HL-60 (cell line): ENCODE measurements at regions not wholly inside any gene's neighbourhood (a gene's known extent, or its start where the extent isn't known, plus 50 kb on each side); places are given as distances from the start of the nearest gene placed in this dataset.

Source experiments
- DNase-seq, 2 experiments: peaks; one replicate each; pipeline ENCODE4 v3.0.0-alpha.2; 2010 to 2020; ENCODE audit warnings: low read depth in 1 of 2, low spot score in 1 of 2
- H3K27ac ChIP-seq: fragments of 250-450 bp; sonication (Bioruptor Pico); replicated peaks from 2 replicates; pipeline ENCODE4 v1.5.1; 2020; ENCODE audit warnings: mild to moderate bottlenecking, moderate library complexity
- H3K27me3 ChIP-seq: fragments of 250-450 bp; sonication (Bioruptor Pico); 2 replicates; pipeline ENCODE4 v1.5.1; 2021; ENCODE audit warnings: mild to moderate bottlenecking, moderate library complexity; ENCODE audit not compliant: insufficient read depth, poor library complexity, severe bottlenecking
- H3K4me3 ChIP-seq: replicated peaks from 2 replicates; pipeline ENCODE4 v1.5.1; 2011; ENCODE audit warnings: mild to moderate bottlenecking, control low read depth, low read length; ENCODE audit not compliant: insufficient read depth
- CTCF ChIP-seq: IDR thresholded peaks from one replicate; pipeline ENCODE4 v1.5.1; 2011; ENCODE audit warnings: low read length, control low read depth, inconsistent platforms; ENCODE audit not compliant: insufficient read depth
- GABPA ChIP-seq: IDR thresholded peaks from 2 replicates; pipeline ENCODE4 v1.6.1; 2012; ENCODE audit warnings: low read depth
- POLR2AphosphoS5 ChIP-seq: IDR thresholded peaks from 2 replicates; pipeline ENCODE4 v1.6.1; 2012; ENCODE audit warnings: low read depth
- REST ChIP-seq: IDR thresholded peaks from 2 replicates; pipeline ENCODE4 v1.6.1; 2012; ENCODE audit warnings: low read depth; ENCODE audit not compliant: insufficient replicate concordance
- SPI1 ChIP-seq: IDR thresholded peaks from 2 replicates; pipeline ENCODE4 v1.6.1; 2012; ENCODE audit warnings: low read depth, mild to moderate bottlenecking, borderline replicate concordance

- TF ChIP-seq CTCF (peak; percentile 18), REST (no peak)
- Histone ChIP-seq H3K27me3 (no peaks in the 10 kb centered on the region), H3K27ac (no peak overlapping the region), H3K4me3 (no peak overlapping the region)
- DNase-seq: peak in 1 of 2 experiments; percentile 31
Measured at GRCh38 chr6:169950558-169950957, 199.1 kb downstream of the ERMARD start.

GRCh38 chr6:169949511-169950097 is 198.2 kb downstream of the ERMARD start:
- DNase-seq: no peak
- no peak for TF ChIP-seq POLR2AphosphoS5
- TF ChIP-seq GABPA: no peak
- TF ChIP-seq SPI1: no peak
- no peak for TF ChIP-seq REST
- TF ChIP-seq CTCF: no peak
- Histone ChIP-seq H3K27ac (no peak overlapping the region), H3K27me3 (no peaks in the 10 kb centered on the region), H3K4me3 (no peak overlapping the region)

GRCh38 chr6:169946971-169947370 is 195.5 kb downstream of the ERMARD start:
- H3K27me3 ChIP-seq: no peaks in the 10 kb centered on the region
- H3K4me3 ChIP-seq: no peak overlapping the region
- no peak overlapping the region for H3K27ac ChIP-seq
- TF ChIP-seq GABPA: no peak
- TF ChIP-seq POLR2AphosphoS5: no peak
- TF ChIP-seq REST: no peak
- no peak for TF ChIP-seq CTCF
- TF ChIP-seq SPI1: no peak
- DNase-seq: no peak
